Suppressor macrophage treated with lipopolysaccharide for 1 hour (primary cell): ENCODE measurements at regions not wholly inside any gene's neighbourhood (a gene's known extent, or its start where the extent isn't known, plus 50 kb on each side); places are given as distances from the start of the nearest gene placed in this dataset.

Experiments used
- DNase-seq, 3 donors: peaks; one replicate each; pipeline ENCODE4 v3.0.0-alpha.2; 2020 to 2022

GRCh38 chr4:54547299-54548097, 110.3 kb upstream of the KIT start:
- no peak for DNase-seq

DNA sequence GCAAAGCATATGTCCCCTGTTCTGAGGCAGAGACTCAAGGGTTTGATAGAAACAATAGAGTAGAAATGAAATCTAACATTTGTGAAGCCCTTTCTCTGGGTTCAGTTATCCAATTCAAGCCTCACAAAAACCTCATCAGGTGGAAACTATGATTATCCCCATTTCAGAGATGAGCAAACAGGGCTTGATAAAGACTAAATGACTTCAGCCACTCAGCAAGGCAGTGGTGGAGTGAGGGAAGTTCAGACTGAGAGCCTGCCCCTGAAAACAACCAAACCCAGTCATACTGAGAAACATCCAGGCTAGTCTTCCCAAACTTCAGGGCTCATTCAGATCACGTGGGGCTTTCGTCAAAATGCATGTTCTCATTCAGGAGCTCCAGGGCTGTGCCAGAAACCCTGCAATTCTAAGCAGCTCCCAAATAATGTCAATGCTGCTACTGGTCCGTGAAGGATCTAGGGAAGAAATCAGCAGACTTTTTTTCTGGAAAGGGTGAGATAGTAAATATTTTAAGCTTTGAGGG, 109.6 kb upstream of the KIT start:
- no peak for DNase-seq

DNA sequence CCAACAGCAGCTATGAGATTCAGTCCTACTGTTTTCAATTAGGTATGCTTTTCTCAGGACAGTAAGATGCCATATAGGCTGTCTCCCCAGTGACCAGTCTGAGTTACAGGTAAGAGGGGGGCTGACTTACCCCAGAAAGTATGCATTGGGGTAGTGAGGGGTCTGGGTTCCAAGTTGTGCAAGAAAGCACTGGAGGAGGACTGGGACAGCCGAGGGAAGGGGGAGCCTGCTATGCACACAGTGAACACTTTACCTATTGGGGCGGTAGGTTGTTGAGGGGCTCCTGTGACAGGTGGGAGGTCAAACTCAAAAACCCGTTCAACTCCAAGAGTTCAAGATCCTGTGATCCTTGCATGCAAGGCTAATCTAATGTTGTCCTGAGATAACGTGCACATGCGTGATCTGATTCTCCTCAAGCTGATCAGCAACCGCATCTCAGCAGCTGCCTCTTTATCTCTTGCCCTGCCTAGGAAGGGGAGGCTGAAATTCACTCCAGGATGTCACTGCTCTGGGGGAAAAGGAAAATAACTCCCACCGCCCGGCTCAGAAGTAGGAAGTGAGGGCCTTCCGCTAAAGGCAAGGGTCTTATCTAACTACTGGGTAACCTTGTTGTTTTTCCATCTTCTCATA, 108.8 kb upstream of the KIT start:
- DNase-seq: no peak

DNA sequence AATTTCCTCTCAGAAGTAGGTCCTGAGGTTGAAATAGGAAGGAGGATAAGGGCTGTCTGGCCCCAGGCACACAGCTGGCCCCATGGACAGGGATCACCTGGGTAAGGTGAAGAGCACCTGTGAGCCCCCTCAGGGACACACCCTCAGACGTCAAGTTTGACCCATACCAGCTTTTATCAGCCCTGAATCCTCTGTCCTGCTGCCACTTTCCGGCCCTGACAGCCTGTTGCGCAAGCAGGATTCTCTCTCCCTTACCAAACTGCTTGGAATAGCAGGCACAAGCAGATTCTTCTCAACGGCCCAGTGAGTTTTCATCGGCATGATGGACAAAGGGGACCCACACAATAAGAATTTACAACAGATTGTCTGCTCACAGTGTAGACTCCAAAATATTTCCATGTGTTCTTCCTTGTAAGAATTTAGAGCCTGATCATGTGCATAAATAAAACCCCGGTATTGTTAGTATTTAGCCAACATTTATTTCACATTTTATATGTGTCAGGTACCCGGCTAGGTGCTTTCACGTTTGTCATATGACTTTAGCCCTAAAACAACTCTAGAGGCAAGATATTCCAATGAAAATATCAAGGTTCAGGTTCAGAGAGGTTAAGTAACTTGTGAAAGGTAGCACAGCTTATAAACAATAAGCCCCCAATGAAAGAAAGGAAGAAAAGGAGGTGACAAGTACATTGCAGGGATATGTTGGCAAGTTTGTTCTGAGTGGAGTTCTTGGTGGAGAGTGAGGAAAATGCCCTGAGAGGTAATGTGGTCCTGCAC, 107.2 kb upstream of the KIT start:
- no peak for DNase-seq

DNA sequence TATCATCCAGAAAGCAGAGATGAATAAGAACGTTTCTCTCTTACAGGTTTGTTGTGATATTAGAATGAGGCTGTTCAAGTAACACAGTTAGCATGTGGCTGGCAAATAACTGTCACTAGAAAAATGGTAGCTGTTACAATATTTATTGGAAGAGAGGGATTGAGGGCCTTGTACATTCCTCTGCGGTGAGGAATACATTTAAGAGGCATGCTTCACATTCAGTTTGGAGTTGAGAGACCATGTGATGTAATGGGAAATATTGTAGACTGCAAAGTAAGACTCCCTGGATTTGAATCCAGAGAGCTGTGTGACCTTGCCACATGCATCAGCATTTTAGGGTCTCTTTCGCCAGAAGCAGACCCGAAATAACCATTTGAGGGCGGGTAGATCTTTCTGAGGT, 104.8 kb upstream of the KIT start:
- no peak for DNase-seq

- no peak for DNase-seq
Observed at GRCh38 chr4:54554339-54554990, 103.3 kb upstream of the KIT start.

DNA sequence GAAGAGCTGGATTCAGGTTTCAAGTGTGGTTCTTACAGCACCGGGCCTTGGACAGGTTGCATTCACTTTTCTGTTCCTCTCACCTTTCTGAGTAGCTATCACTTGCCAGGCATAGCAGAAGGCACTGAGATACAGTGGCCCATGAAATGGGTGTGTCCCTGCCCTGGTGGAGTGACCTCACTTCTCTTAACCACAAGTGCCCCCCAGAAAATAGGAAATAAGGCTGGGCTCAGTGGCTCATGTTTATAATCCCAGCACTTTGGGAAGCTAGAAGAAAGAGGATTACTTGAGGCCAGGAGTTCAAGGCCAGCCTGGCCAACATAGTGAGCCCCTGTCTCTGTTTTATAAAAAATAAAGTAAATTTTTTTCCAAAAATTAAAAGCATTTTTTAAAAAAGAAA, 101.7 kb upstream of the KIT start:
- DNase-seq: no peak

GRCh38 chr4:54556587-54556986, 101.2 kb upstream of the KIT start:
- DNase-seq: no peak

DNA sequence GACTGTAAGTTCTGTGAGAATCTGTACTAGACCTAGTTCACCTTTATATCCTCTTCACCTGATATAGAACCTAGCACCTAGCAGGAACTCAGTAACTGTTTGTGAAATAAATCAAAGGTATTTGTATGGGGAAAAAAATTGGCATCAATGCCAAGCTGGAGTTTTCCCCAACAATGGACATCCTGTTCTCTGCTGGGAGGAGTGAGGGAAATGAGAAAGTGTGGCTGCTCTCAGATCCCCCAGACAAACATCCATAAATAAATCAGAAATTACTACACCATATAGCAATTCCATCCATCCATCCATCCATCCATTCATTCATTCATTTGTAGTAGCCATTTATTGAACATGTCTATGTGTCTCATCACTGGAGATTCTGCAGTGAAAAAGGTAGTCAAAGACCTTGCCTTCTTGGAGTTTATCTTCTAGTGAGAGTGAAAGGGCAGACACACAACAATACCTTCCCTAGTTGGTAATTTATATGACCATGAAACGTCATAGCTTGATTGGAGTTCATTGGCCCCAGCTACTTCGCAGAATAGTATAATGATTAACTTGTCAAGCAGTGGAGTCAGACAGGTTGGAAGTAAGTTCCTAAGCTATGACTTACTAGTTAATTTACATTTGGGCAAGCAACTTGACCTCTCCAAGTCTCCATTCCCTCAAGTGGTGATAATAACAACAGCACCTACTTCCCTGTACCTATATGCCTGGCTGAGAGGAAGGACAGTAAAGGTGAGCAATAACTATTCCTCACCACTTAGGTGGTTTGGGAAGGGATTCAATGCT, 98.7 kb upstream of the KIT start:
- DNase-seq: no peak

- no peak for DNase-seq
Observed at GRCh38 chr4:54560513-54560912, 97.2 kb upstream of the KIT start.

DNA sequence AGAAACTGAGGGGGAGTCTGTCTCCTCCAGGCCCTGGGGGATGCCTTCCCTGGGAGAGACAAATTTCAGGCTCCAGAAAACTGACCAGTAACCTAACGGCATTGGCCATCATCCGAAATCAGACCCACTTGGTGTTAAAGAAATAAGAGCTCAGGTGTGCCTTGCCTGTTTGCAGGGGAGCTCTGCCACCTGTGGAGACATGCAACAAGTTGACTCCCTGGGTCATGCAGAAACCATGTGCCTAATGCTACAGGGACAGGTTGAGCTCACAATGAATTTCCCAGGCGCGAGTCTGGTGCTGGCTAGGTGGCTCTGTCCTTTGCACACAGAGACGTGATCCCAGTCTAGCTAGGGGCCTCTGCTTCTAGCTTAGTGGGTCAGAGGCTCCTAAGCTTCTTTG, 95.8 kb upstream of the KIT start:
- no peak for DNase-seq

DNA sequence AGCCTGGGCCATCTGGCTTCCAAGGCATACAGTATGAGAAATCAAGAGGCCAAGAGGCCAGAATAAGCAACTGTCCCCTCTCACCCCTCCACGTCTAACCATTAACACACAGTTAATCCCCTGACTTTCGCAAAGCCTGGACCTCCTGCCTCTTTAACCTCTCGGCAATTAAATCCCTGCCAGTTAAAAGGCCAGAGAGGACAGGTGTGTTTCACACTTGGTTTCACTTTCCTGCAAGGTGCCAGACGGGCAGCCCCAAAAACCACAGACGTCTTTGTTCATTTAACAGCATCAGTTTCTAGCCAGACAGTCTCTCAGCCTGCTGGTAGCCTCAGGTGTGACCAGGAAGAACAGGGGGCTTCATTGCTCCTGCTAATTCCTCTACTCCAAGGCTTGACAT, 91.1 kb upstream of the KIT start:
- DNase-seq: no peak

DNA sequence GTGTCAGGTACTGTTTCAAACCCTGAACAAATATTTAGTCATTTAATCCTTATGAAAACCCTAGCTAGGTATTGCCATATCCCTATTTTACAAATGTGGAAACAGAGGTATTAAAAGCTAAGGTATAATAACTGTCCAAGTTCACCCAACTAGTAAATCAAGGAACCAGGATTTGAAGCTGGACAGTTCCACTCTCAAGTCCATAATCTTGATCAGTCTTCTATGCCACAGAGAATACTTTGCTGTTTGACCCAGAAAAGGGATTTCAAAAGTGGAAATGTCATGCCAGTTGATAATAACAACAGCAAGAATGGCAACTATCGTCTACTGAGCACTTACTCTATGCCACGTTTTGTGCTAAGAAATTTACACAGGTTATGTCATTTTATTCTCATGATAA, 90.4 kb upstream of the KIT start:
- DNase-seq: no peak

DNA sequence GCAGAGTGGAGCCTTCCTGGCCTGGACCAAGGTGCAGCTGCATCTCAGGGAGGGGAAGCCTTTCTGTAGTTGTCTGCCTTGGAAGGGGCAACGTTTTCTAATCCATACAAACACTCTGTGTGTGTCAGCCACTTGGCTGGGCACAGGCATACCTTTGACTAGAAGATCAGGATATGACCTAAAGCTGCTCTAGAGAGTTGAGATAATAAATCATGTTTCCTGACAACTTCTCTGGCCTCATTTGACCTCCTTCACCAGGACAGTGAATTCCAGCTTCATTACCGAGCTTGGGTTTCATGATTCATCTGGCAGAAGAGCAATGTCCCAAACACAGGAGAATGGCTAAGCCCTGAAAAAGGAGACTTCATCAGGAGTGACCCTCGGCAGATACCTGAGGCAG, 89.6 kb upstream of the KIT start:
- no peak for DNase-seq

- DNase-seq: no peak
Observed at GRCh38 chr4:54570822-54571221, 86.9 kb upstream of the KIT start.

DNA sequence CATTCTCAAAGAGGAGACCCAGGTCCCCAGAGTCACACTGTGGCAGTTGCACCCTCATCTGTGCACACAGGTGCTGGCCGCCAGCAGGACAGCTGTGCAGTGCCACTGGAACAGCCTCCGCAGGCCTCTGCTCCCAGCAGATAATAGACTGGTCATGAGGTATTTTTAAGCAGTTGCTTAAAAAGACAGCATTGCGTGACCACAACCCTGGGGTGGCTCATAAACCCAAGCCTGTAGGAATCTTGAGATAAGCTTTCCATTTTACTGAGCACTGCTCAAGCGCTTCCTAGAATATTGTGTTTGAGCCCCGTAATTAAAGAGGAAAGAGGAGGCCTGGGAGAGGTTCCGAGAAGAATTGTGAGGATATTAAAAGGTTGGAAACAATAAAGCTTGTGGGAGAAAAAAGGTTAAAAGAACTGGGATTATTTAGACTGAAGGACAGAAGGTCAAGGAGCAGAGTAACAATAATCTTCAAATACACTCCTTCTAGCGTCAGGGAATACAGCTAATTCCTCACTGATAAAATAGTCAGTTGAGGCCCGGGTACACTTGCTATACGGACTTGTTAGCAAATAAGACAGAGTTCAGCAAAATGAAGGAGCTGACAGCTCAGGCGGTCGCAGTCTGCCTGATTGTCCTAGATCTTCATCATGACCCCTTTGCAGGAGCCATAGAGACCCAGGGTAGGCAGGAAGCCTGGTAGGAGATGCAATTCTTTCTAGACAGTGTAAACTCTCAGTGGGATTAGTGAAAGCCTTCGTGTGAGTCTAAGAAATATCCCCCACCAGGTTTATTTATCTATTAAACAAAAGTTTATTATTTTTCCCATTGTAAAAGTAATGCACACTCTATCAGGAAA, 86.2 kb upstream of the KIT start:
- DNase-seq: no peak

- DNase-seq: no peak
Observed at GRCh38 chr4:54572152-54572542, 85.6 kb upstream of the KIT start.

GRCh38 chr4:54574500-54574899, 83.3 kb upstream of the KIT start:
- DNase-seq: no peak

GRCh38 chr4:54575919-54576318, 81.8 kb upstream of the KIT start:
- no peak for DNase-seq

DNA sequence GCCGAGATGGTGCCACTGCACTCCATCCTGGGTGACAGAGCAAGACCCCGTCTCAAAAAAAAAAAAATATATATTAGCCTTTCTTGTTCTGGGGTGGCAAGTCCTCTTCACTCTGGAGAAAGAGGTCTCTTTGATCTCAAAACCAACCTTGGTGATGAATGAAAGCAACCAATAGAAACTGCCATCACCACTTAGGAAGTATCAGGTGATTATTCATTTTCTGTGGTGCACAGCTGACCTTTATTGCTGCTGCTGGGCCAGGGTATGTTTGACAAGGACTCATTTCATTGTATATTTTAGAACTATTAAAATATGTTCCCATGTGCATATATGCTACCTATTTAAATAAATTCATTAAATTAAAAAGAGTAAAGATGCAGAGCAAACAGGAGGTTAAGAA, 76.0 kb upstream of the KIT start:
- no peak for DNase-seq

DNA sequence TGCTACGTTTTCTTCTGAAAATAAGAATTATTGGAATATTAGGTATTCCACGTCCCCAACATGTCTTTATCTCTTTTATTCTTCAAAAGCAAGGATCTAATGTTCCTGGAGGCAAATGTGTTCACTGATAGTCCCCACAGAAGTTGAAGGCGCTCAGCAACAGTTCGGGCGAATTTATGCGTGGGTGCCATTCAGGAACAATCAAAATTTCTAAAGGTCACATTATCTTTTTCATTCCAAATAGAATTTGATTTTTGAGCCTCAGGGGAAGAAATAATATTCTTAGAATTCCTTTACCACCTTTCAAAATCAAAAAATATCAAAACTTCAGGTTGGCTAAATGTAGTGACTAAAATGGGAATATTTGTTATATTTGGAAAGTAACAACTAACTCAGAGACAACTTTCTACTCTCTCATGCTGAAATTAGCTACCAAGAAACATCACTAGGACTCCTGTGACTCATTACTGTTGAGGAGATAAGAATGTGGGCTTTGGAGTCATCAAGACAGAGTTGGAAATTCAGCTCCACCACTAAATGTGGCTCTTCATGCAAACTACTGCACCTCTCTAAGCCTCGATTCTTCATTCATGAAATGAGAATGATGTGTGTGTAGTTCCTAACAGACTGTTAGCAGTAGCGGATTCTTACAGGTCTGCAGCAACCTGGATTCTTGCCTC, 72.3 kb upstream of the KIT start:
- DNase-seq: no peak
